NOMO-1 treated with DMSO at 0.1 percent for 48 hours (cell line): ENCODE measurements at regions not wholly inside any gene's neighbourhood (a gene's known extent, or its start where the extent isn't known, plus 50 kb on each side); places are given as distances from the start of the nearest gene placed in this dataset.

ENCODE experiments used
- DNase-seq: peaks from one replicate; lab custom pipeline; 2025; ENCODE audit not compliant: unreplicated experiment; lab: John Stamatoyannopoulos, UW

DNA sequence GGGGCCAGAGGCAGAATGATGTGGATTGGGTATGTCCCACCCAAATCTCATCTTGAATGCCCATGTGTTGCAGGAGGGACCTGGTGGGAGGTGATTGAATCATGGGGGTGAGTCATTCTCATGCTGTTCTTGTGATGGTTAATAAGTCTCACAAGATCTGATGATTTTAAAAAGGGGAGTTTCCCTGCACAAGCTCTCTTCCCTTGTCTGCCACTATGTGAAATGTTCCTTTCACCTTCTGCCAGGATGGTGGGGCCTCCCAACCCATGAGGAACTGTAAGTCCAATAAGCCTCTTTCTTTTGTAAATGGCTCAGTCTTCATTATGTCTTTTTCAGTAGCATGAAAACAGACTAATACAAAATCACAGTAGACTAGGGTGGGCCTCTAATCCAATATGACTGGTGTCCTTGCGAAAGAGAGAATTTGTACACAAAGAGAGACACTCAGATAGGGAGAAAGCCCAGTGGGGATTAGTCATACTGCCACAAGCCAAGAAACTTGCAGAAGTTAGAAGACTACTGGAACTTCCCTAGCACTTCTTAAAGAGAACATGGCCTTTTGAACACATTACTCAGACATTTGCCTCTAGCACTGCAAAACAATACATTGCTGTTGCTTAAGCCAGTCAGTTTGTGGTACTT is 68.4 kb downstream of the ANXA1 start:
- DNase-seq = peak; percentile 79

DNA sequence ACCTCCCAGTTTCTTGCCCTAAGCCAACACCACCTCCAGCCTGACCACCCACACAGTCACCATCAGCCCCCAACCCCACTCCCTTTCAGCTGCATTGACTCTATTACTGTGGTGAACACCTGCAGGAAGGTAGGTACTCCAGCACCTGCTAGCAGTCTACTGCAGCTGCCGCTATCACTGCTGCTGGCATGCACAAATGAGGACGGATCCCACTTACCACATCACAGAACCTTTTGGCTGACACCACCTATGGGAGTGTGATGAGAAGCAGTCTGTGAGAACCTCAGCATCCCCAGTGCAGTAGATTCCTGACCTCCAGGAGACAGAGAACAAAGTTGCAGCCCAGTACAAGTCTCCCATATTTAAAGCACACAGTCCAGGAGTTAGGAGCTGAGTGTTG is 71.9 kb downstream of the ANXA1 start:
- no peak for DNase-seq

DNA sequence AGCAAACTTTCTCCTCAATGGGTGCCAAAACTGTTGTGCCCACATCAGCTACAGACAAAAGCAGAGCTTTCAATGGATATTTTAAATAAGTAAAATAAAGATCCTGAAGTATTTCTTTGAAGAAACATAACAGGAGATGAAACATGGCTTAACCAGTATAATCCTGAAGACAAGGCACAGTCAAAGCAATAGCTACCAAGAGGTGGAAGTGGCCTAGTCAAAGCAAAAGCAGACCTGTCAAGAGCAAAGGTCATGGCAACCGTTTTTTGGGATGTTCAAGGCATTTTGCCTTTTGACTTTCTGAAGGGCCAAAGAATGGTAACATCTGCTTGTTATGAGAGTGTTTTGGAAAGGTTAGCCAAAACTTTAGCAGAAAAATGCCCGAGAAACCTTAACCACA is 77.9 kb downstream of the ANXA1 start:
- DNase-seq = no peak

DNA sequence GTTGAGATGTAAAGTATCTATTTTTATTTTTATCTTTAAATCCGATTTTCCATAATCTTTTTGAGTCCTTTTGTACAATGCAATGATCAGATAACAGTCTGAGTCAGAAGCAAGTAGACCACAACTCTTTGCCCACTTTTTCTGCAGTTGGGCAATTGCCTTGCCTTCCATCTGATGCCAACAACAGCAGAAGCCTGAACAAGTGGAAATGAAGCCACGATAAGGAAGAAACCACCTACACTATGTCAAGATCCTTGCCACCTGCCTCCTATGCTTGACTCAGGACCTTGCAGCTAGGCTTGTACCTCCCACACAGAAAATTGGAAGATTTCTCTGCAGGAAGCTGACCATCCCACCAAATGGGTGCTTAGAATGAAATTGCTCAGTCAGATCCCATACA is 78.6 kb downstream of the ANXA1 start:
- no peak for DNase-seq

DNA sequence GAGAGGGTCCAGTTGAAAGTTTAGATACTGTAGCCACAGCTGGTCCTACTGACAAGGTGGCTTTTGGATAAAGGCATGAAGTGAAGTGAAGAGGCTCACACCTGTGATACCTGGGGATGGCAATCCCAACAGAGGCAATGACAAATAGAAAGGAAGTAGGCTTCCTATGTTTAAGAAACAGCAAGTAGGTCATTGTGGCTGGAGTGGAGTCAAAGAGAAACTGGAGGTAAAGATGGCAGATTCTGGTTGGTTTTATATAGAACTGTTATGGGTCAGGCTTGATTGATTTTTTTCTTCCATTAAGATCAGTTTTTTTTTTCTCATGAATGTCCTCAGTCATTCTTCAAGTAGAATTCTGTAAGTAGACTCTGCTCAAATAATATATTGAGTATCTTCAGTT is 79.5 kb downstream of the ANXA1 start:
- no peak for DNase-seq

DNA sequence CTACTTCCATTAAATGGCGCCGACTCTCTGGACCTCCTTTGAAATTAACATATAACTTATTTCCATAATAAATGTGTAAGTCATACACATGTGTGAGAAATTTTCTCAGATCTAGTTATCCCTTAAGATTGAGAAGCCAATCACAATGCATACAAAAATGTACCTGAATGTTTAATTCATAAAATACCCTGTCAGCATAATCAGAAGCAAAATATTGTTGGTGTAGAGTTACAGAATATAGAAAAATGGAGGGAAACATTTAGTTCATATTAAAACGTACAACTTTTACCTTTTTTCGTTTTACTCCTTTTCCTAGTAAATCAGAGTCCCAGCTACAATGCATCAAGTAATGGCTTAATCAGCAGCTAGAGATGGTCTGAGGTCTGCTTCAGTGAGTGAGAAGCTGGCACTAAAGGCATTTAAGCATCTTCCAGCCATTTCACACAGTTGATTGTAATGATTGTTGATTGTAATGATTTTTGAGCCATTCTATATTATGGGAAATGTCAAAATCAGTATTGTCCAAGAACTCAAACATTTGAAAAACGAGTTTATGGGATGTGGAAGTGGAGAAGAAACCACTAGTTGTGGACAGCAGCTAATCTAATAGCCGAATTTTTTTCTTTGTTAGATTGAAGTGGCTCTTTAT is 81.8 kb downstream of the ANXA1 start:
- DNase-seq = no peak

DNA sequence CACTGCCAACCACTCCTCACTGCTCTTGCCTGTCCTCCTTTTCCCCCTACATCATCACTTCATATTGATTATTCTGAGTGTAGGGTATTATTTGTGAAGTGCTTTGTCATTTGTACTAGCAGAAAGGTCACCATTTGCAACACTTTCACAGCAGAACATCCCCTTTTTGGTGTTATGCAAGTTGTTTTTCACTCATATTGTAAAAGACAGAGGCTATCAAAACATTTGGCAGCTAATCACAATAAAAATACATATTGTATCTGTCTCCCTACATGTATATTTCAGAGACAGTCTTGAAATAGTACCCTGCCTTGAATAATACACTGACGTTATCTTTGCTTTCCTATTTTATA is 82.3 kb downstream of the ANXA1 start:
- DNase-seq = no peak

DNA sequence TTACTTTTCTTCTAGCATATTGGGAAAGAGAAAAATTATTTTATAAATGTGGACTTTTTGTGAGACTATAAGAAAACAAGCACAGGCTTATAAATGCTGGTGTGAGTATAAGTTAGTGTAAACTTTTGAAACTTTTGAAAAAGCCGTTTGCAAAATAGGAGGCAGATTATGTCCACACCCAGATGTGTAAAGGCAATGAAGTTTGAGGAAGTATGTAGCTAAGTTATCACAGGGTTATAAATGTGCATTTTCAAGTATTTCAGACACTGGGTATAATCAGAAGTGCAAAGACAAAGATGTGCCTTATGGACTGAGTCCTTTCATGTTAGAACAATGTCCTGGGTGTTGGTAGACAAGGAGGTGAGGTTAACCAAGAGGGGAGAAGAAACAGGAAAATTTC is 85.5 kb downstream of the ANXA1 start:
- peak; percentile 4 for DNase-seq

DNA sequence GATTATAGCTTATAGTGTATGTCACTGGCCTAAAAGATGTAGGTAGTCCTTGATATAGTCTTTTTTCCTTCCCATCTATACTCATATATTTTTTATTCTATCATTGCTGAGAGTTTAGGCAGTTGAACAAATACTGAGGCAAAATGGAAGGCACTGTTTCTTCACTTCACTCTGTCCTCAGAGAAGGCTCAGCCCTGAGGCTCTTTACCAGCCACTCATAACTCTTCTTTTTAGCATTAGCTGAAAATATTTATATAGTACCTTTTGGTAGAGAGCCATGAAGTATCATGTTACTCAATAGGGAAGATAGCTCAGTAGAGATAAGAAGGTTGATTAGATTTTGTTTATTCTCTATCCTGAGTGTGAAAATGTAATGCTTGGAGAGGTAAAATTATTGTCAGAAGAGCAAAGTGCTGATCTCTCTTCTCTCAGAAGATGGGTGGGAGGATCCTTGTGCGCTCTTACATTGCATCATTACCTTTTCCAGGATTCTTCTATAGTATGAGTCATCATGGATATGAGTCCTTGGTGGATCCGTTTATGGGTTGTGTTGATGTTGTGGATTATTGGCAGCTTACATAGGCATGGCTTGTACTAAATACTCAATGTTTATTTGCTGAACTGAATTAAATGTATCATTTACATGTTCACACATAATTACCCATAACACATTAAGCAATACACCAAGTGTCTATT is 88.1 kb downstream of the ANXA1 start:
- DNase-seq = no peak

DNA sequence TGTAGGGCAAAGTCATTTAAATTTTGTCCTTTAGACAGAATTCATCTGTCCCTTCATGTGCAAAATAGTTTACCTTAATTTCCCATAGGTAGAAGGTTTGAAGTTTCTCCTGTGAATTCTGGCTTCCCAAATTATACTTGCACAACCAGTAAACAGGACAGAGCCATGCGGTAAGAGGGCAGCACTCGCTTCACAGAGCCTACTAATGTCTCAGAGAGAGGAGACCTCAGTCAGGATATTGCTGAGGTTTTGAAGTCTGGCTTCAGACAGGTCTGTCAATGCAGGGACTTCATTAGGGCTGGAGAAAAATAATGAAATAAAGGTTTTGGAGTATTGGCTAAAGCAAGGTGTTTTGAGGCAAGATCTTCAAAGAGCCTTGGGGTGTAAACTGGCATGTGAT is 91.4 kb downstream of the ANXA1 start:
- no peak for DNase-seq

DNA sequence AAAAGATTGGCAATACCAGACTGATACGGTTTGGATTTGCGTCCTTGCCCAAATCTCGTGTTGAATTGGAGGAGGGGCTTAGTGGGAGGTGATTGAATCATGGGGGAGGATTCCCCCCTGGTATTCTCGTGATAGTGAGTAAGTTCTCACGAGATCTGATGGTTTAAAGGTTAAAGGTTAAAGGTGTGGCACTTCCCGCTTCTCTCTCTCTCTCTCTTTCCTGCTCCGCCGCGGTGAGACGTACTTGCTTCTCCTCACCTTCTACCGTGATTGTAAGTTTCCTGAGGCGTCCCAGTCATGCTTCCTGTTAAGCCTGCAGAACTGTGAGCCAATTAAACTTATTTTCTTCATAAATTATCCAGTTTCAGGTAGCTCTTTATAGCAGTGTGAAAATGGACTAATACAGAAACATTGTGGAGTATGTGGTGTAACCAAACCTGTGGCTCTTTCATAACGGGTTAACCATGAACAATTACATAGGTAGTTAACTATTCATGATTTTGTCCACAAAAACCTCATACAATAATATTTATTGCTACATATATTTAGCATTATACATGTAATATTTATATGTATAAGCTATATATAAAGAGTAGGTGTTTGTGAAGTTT is 107.5 kb downstream of the ANXA1 start:
- no peak for DNase-seq

DNA sequence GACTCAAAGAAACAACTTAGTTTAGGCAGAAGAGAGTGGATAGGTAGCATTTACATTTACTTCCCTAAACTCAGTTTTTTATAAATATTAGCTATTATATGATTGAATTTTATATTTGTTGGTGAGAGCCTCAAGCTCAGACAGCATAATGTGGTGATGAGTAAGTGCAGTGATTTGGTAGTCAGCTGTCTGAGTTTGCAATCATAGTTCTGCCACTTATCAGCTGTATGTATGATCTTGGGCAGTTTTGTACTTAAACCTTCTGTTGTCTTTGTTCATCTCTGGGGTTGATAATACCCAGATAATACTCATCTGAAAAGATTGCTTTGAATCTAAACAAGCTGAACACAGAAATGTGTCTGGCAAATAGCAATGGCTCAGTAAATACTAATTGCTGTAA is 108.8 kb downstream of the ANXA1 start:
- DNase-seq = no peak

DNA sequence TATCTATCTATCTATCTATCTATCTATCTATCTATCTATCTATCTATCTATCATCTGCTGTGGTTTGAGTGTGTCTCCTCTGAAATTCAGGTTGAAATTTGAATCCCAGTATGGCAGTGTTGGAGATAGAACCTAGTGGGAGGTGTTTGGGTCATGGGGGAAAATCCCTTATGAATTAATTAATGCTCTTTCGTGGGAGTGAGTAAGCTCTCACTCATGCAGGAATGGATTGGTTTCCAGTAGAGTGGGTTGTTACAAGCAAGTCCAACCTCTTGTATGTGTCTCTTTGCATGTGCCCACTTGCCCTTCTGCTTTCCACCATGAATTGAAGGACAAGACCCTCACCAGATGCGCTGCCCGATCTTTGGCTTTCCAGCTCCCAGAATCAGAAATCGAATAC is 113.0 kb downstream of the ANXA1 start:
- DNase-seq = no peak

DNA sequence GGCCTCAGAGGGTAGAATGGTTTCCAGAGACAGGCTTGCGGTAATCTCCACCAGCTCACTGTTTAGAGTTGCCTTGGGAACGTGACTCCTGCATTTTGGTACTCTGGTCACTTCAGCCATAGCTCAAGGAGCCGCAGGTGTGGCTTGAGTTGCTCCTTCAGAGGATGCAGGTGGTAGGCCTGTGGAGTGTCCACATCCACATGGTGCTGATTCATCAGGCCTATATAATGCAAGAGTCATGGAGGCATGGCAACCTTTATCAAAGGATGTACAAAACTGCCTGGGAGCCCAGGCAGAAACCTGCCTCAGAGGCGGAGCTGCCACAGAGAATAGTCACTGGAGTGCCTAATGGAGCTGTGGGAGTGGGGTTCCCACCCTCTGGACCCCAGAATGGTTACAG is 114.2 kb downstream of the ANXA1 start:
- no peak for DNase-seq

DNA sequence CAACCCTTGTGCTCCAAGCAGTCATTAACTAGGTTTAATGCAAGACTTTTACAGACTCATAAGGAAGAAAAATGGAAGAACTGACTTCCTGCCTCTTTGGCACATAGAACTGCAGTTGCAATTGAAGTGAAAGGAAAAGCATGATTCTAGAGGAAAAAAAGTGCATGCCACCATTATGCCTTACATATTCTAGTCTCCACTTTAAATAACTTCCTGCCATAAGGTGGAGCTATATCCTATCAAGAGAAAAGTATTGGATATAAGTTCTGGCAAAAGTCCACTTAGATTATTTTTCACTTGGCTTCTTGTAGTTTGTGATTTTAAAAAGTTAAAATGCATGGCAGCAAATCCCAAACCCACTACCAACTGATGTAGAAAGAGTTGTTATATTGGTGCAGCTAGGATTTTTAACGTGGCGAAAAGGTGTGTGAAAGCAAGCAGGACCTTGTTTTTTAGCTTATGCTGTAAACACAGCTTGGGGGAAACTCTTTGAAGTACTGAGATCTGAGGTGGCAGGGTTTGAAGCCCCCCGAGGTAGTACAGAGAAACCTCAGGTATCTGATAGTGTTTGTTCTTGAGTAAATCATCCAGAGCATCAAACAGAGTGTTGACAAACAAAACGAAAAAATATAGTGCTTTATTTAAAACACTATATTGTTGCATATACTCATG is 117.9 kb downstream of the ANXA1 start:
- DNase-seq = no peak

DNA sequence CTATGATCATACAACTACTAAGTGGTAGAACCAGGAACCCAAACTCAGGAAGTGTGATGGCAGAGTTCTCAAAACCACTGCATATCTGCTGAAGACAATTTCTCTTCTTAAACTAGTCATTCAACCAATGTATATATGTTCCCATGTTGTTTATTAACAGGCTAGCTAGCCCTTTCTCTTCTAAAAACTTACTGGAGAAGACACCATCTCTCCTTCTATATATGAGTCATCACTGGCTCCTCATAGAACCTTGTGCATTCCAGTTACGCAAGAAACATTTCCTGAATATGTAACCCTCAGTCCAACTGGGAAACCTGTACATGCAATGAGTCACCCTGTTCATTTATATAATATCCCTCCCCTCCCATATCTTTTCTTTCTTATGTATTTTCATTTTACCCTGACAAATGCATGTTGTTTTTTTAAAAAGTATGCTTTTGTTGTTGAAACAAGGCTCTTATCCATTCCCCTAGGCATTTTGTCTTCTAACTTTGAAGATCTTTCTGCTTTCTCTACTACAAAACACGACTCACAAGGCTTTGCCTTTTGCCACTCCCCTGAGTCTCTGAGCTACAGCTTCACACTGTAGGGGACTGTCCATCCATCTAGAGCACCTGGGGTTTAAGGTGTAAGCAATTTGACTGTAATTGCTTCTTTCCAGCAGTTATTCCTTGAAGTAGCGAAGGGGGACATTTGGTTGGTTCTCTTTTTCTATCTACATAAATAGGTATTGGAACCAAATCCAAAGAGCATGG is 119.5 kb downstream of the ANXA1 start:
- DNase-seq = peak; percentile 46

DNA sequence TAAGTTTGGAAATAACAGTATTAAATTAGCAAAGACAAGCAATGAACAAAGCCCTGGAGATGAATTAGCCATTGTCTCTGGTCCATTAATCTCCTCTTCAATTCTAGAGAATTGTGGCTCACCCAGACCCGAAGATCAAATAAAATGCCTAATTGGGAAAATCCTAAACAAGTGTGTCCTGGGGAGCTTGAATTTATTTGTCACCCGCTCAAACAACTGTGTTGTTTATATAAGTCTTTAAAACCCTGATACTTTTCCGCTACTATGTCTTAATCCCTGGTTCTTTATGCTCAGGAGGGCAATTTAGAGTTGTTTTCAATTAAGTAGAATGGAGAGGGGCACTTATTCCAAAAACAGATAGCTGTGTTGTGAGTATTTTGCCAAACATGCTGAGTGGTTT is 128.4 kb downstream of the ANXA1 start:
- no peak for DNase-seq

DNA sequence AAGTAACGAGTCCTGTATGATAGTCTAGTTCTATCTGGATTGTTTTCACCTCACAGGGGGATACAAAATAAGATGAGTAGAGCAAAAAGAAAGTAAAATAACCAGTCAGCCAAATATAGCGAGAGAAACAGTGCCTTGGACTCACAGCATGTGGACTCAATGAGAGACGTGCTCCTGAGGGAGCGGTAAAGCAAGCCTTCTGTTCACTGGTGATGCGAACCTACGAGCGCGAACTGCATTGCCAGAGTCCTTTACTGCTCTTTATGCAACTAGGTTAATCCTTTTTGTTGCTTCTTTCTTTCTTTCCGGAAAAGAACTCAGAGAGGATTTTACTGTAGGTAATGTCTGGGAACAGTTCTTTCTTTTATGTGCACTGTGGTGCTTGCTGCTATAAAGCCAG is 132.7 kb downstream of the ANXA1 start:
- DNase-seq = no peak

DNA sequence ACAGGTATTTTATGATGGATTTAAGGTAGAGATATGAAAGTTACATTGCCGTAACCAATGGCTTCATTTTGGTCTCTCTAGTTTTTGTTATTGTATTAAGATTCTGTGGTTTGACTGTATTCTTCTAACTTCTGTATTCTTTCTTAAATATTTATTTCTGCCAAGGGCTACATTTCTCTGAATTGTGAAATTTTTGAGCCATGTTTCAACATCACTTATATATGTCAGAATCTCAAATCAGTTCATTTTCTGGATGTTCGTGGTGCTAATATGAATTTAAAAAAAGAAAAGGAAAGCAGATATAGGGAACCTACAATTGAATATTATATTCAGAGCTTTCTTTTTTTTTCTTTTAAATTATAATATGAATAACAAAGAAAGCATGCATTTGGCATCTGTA is 142.7 kb downstream of the ANXA1 start:
- no peak for DNase-seq

DNA sequence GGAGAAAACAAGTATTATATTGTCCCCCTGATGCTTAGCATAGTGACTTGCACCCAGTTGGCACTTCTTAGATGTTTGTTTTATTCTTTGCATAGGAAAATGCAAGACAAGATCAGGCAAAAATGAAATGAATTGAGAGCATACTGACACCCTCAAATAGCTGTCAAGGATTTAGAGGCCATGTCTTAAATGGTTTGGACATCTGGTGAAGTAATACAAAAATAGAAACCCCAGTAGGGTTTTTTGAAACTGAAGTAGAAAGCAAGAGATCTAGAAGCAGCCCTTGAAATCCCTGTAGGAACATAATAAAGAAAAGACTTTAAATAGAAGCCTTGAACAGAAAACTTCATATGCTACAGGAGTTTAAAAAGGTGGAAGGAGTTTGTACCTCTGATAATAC is 174.3 kb downstream of the ANXA1 start:
- DNase-seq = no peak

DNA sequence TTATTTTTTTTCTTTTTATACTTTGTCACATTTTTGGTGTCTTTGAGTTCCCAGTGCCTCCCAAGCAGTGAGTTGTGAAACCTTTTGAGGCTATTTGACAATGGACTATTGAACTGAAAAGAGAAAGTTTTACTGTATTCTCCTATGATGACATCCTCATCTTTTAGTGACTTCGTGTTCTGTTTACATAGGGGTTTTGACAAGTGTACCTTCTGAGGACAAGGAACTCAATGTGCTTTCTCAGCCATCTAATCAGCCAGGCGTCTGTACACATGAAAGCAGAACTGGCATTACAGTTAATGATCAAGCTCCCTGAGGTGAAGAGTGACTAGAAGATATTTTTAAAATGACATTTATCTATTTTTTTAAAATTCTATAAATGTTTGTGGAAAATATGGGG is 175.5 kb downstream of the ANXA1 start:
- DNase-seq = no peak
